GM19351 (cell line): ENCODE measurements at regions not wholly inside any gene's neighbourhood (a gene's known extent, or its start where the extent isn't known, plus 50 kb on each side); places are given as distances from the start of the nearest gene placed in this dataset.

ENCODE experiments used
- ATAC-seq: cut with Tn5 transposase; IDR thresholded peaks from one replicate; pipeline ENCODE4 v1.9.1; 2021; ENCODE audit warnings: mild to moderate bottlenecking, moderate library complexity; ENCODE audit not compliant: unreplicated experiment

DNA sequence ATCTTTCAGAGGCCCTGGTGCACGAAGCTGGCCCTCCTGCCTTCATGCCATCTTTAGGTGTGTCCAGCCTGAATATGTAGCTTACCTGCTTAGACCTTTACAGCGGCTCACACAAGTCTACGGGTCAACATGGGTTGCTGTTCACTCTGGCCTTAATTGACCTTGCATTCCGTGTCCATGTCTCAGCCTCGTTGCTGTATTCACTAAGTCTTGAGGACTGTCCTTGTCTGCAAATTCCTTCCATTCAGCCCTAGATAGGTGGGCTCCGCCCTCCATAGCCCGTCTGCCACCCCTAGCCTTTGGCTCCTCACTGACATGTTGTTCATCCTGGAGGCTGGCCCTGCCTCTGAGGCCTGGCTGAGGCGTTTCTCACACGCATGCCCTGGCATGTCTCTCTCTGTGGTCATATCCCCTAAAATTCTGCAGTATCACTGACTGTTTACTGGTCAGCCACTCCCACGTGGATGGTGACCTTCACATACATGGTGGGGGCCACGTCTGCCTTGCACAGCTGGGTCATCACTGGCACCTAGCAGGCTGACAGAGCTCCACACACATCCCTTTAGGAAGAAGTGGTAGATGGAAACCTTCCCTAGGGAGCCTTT lies 394.1 kb upstream of the MKI67 start:
- ATAC-seq = no peak

DNA sequence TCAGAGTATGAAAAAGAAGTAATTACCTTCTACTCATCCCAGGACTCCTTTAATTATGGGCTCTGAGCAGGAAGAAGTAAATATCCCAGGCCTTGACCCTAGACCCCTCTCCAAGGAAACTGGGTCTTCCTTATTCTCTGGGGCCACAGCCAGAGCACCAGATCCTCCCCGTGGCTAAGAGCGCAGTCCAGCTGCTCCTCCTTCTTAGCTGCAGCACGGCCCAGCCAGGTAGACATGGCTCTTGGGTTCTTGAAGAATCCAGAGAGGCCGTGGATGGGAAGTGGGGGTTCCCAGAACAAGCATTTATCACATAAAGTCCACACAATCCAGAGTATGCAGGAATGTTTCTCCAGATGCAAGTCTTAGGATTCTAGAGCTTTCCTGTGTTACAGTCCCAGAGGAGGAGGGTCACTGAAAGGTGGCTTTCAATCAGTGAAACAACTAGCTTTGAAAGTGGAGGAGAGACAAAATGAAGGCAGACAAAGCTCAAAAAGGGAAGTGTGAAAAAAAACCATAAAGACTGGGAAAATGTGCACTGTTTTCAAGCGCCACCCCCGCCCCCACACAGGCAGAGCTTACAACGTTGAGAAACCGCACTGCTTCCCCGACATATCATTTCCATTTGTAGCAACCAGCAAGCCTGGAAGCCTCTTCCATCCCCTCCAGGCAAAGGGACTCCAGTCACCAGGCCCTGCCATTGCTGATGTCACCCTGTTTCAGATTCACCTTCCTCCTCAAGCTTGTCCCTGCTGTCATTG lies 396.5 kb upstream of the MKI67 start:
- ATAC-seq = no peak

DNA sequence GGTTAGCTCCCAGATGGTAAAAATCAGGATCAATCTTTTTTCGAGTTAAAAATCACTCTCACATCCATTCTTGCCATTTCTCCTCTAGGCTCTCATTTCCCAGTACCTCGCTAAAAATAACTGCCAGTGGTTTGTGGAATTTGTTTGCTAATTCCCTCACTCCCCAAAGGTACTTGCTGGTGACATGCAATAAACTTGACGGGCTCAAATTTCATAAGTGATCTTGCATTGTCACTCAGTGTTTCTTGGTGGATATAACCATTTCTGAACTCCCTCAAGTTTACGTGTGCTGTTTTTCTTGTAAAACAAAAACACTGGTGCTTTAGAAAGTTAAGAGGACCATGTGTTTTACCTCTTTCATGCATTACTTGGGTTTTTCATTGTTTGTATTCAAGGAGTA lies 399.2 kb upstream of the MKI67 start:
- no peak for ATAC-seq

DNA sequence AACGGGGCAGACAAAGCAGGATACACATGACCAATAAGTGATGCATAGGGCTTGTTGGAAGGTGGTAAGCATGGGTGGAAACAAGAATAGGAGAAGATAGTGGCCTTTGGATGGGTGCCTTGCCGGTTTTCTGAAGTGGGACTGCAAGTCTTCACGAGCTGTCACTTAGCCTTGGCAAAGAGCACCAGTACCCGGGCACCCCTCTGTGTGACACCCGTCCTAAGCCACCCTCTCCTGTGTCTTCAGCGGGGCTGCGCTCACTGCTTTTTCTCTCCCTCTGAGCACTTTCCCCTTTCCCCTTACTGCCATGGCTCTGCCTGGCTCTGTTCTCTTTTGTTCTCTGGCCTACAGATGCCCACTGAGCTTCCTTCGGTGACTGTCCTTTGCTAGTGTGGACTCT lies 399.7 kb upstream of the MKI67 start:
- ATAC-seq = no peak

DNA sequence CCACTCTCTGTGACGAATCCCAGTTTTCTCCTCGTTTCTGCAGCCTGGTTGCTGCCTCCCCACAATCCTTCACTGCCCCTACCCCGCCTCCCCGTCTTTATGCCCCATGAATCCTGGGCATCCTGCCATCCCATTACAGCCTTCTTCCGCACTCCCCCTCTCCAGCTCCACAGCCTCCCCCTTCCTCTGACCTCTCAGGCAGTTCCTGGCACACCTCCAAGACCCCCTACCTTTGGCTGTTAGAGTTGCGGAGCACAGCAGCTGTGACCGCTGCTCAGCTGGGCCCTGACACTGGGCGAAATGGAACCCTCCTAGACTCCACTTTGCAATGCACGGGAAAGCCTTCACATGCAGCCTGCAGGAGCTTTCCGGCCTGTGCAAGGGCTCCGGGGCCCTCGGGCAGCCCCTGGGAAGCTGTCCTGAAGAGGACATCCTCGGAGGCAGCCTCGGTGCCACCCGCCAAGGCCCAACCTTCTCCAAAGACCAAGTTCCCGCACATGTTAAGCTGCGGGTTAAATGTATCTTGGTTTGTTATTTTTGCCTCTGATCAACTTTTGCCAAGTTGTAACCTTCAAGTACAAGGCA lies 400.7 kb upstream of the MKI67 start:
- ATAC-seq = no peak

DNA sequence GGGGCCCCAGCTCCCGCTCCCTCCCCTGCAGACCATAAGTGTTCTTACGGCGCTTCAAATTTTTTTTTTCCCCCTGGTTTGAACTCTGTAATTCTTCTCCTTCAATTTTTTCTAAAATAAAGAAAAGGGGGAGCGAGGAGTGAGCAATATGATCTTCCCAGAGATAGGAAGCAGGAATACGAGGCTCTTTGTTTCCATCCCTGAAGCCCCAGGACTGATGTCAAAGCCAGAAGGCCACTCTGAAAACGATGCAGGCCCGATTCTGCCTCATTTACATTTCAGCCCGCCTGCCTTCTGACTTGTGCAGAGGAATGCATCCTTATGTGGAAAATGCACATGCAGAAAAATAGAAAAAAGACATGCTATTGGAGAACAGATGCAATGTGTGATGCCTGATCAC lies 401.5 kb upstream of the MKI67 start:
- ATAC-seq = no peak

DNA sequence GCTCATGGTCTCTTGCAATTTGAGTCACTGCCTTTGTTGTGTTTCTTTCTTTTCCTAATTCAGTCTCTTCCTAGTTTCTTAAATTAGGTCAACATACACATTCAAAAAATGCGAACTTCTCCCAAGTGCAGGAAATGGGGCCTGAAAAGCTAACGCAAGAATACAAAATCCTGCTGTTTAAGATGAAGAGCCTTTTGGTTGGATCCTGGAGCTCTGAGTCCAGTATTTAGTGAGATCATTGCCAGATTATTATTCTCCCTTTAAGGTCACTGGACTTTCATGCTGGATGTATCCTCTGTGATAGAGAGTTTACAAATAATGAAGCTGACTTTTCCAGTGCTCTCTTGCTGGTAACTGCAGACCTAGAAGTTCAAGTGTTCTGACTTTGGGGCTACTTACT lies 401.9 kb upstream of the MKI67 start:
- no peak for ATAC-seq

DNA sequence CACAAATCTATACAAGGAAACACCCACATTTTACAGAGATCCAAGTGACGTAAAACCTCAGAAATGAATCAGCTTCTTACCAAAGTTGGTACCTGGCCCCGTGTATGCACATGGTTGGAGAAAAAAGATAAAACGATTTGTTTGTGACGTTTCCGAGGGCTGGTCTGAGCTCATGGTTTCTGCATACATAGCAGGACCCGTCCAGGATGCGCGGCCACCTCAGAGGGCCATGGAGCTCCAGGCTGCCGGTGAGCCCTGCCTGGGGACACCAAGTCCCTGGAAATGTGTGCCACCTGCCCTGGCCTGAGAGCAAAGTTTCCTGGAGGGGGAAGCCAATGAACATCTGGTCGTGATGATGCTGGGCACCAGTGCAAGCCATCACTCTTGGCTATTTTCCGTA lies 402.6 kb upstream of the MKI67 start:
- no peak for ATAC-seq

DNA sequence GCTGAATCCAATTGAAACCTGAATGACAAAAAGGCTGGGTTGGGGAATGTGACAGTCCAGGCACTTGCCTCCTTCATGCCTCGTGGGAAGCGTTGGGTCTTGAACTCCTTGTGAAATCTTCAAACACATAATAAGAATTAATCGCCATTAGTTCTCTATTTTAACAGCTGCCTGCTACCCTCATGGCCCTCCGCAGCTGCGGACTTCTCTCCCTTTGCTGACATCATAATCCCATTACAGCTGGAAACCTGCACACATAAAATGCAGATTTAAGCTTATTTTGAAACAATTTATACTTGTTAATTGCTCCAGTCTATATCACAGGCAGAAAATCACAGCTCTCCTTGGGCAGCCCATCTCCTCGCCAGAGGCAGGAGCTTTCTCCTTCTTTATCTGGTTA lies 403.0 kb upstream of the MKI67 start:
- ATAC-seq = no peak

DNA sequence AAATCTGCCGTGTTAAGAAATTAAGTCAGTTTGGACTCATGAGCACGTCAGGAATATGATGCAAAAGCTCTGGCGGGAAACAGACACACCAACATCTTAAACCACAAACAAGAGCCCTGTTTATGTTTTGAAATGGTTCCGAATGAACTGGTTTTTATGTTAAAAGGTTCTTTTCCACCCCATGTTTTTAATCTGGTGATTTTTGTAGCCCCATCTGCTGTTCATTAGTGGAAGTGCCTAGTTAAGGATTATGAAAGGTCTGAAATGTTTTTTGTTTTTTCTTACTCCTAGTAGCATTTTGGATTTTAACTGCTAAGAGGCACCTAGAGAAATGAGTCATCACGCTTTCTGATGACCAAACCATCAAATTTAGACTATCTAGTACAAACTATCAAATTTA lies 404.1 kb upstream of the MKI67 start:
- no peak for ATAC-seq

DNA sequence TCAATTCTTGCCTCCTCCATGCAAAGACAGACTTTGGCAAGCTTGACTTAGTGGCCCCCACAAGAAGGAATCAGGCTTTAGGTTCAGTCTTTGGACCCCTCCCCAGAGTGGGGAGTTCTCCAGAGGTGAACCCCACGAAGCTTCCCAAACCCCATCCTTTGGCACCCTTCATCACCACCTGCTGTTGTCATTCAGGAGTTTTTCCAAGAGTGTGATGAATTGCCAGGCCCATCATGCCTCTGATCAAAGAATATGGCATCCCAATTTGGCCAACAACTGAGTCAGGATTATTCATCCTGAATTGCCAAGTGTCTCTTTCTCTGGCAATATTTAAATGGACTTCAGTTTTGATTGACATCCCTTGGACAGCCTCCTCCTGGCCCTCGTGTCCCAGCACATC lies 404.7 kb upstream of the MKI67 start:
- ATAC-seq = no peak

DNA sequence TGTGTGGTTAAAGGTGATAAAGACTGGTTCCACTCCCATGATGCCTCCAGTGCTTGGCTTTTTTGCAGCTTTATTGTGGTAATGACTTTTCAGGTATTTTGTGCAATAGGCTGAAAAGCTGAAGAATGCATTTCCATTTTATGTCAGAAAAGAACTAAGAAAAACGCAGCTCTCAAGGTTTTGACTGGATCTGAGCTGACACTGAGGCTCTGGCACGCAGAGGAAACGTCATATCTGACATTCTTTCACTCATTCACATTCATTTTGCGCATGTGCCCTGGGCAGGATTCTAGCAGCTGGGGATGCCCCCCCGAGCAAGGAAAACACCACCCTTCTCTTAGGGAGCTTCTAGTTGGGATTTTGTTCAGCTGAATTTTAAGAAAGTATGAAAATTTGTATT lies 408.5 kb upstream of the MKI67 start:
- ATAC-seq = no peak

DNA sequence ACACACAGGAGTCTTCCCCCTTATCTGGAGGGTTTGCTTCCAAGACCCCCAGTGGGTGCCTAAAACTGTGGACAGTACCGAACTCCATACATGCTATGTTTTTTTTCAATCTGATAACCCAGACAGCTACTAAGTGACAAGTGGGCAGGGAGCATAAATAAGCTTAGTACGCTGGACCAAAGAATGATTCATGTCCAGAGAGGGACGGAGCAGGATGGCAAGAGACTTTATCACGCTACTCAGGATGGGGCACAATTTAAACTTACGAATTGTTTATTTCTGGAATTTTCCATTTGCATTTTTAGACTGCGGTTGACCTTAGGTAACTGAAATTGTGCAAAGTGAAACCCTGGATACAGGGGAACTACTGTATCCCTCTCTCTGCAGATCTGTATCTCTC lies 410.0 kb upstream of the MKI67 start:
- ATAC-seq = no peak

DNA sequence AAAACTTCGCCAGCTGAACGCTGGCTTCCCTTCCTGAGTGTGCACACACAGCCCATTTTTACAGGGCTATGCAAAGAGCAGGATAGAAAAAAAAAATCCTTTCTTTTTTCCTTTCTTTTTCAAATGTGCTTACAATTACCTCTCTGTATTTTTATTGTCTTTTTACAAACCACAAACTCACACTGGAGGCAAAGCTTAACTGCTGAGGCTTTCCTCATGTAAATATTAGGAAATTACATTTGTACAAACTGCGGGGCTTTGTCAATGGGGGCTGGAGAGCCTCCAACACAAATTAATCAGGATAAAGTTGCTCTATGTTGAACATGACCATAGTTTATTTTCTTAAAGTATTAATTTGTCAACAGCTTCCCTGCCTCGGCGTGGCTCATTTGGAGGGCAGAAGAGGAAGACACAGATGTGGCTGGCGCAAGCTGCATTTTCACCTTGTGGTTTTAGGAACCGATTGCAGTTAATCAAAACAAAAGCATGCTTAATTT lies 411.7 kb upstream of the MKI67 start:
- no peak for ATAC-seq

DNA sequence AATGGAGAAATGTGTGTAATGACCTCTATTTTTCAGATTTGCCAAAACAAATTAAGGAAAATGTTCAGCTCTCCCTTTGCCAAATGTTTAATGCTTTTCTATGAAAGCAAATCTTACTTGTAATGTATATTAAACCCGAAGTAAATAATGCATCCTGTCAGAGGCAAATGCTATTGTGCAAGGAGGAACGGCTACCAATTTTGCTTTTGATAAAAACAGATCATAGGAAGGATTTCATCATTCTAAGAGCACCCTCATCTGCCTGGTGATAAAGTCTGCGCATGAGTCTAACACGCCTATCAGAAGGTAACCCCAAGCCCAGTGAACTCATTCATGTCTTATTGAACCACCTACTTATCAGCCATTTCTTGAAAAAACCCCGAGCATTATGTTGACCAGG lies 412.4 kb upstream of the MKI67 start:
- no peak for ATAC-seq

DNA sequence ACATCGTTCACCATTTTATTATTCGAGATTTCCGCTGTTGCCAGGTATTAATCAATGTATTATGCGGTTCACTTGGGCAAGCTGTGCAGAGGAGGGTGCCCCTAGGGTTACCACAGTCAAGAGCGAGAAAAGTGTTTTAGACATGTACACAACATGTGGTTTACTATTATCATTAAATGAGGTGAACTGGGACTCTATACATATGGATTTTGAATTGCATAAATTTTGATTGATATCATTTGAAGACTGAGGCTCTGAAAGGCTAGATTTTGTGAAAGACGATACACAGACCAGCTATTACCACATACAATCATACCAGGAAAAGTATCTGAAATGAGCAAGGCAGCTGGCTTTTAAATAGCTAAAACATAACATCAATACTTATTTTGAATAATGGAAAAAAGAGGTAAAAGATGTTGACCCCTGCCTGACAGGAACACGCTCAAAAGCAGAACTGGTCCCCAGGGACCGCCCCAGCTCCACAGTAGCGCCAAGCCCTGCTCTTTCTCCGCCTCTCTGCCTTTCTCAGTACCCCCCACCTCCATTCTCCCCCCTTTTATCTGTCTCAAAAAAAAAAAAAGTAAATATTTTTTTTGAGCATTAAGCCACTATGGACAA lies 413.4 kb upstream of the MKI67 start:
- no peak for ATAC-seq

DNA sequence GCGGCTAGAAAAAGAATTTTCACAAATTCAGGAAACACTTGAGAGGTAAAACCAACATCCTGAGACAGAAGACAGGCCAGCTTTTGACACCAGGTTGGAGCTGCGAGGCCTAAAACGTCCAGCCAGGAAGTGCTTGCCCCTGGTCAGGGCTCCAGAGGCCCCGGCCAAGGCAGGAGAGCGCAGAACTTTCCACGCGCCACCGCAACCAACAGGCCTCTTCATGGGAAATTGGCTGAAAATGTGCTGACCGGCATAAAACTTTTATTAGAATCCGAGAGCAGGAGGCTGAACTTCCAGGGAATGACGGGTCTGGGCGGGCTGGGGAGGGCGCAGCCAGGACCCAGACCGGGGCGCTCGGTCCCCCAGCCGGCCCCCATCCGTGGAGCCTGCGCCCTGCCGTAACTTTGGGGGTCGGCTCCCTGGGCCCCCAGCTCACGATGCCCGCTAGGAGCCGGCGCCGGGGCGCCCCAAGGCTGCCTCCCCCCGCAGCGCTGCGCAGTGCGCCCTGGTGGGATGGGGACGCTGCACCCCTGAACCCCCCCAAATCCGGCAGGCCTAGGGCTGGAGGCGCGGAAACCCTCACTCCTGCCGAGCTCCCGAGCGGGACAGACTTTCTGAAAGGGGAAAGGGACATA lies 414.0 kb upstream of the MKI67 start:
- ATAC-seq = no peak

DNA sequence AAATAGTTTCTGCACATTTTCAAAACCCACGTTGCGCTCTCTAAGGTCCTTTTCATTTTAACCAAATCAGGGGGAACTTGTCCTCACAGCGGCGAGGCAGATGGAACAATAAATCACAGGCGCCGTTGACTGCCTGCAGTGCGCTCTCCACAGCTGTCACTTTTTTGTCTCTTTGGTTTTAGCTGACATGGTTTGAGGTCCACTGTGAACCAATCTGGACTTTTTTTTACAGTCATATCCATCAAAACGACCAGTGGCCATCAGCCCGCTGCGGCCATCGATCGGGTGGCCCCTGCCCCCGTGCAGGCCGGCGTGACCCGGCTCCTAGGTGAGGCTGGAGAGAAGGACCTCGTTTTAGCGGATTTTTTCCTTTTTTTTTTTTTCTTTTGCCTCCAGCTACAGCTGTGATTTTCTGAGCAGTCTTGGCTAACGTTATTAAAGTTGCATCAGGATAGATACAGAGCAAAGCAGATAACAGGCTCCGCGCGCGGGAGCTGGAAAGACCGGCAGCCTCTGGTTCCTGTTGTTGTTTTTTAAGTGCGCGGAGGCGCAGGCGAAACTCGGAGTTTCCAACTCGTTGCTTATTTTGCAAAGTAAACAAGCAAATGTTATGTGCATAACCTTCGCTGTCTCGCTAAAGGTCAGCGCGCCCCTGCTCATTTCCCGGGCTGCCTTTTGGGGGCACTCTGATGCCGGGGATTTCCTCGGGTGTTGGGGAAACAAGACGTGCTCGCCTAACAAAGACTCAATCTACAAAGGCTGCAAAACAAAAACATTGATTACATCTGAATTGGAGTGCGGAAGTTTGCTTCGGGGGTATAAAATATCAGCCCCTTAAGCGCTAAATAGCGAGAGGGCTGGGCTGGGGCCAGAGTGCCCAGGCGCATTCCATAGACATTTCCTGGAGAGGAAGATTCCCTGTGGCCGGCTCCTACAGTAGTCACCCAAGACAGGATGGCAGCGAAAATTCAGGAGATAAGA lies 414.8 kb upstream of the MKI67 start:
- no peak for ATAC-seq

DNA sequence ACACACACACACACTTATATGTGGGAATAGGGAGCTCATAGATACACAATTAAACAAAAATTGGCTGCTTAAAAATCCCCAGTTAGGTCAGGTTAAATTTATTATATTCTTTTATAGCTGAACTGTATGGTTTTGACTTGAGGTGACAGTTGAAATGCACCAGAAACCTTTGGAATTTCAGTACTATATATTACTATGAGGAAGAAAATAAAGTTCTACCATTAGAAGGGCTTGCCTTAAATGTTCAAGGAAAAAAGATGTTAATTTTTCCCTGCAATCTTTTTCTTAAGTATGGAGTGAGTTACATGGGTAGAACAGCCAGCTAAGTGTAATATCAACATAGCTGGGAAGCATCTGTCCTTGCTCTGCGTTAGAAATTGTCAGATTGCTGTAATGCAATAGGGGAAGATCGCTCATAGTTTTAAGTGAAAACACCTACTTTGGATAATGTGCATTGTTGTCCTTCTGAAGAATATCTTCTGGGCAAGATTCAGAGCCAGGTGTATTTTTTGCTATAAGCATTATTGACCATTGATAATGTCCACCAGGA lies 415.8 kb upstream of the MKI67 start:
- ATAC-seq = no peak

DNA sequence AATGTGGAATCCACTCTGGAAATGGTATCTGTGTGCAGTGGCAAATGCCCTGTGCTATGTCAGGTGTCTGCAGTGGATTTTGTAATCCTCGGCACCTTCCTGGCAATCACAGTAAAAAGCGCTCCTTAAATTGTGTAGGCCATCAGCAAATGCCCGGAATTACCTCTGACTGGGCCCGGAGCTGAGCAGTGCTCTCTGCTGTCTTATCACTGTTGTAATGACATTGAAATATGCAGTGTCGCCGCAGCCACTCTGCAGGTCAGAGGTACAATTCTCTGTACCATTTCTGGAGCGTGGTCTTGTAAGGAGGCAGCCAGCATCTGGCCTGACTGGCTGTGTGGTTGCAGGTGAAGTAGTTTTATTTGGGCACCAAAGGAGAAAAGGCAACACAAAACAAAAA lies 416.4 kb upstream of the MKI67 start:
- ATAC-seq = no peak
